Endothelial cell of hepatic sinusoid (primary cell): ENCODE measurements at regions not wholly inside any gene's neighbourhood (a gene's known extent, or its start where the extent isn't known, plus 50 kb on each side); places are given as distances from the start of the nearest gene placed in this dataset.

ENCODE experiments used
- in situ Hi-C: cut with HindIII; loops from 2 replicates; pipeline ENCODE4 v1.10.0; 2017; ENCODE audit warnings: low sequenced_read_pairs

- in situ Hi-C loops = no loop called here
Measured at GRCh38 chr5:73395256-73395655, 53.3 kb downstream of the FOXD1 start.

- in situ Hi-C loops = no loop called here
Measured at GRCh38 chr5:73394610-73395009, 54.0 kb downstream of the FOXD1 start.

GRCh38 chr5:73393611-73394489 is 54.7 kb downstream of the FOXD1 start:
- in situ Hi-C loops = no loop called here

- in situ Hi-C loops = no loop called here
Measured at GRCh38 chr5:73392775-73393174, 55.8 kb downstream of the FOXD1 start.

- in situ Hi-C loops = no loop called here
Measured at GRCh38 chr5:73391441-73391881, 57.1 kb downstream of the FOXD1 start.

GRCh38 chr5:73390972-73391371 is 57.6 kb downstream of the FOXD1 start:
- in situ Hi-C loops = no loop called here

- in situ Hi-C loops = no loop called here
Measured at GRCh38 chr5:73388740-73389139, 59.8 kb downstream of the FOXD1 start.

GRCh38 chr5:73388306-73388684 is 60.3 kb downstream of the FOXD1 start:
- in situ Hi-C loops = no loop called here

GRCh38 chr5:73387601-73388305 is 60.8 kb downstream of the FOXD1 start:
- in situ Hi-C loops = no loop called here

- in situ Hi-C loops = no loop called here
Measured at GRCh38 chr5:73387149-73387591, 61.4 kb downstream of the FOXD1 start.

- in situ Hi-C loops = no loop called here
Measured at GRCh38 chr5:73384861-73385260, 63.7 kb downstream of the FOXD1 start.

- in situ Hi-C loops = no loop called here
Measured at GRCh38 chr5:73382401-73382740, 66.2 kb downstream of the FOXD1 start.

GRCh38 chr5:73381590-73382400 is 66.8 kb downstream of the FOXD1 start:
- in situ Hi-C loops = no loop called here

GRCh38 chr5:73380710-73381589 is 67.6 kb downstream of the FOXD1 start:
- in situ Hi-C loops = no loop called here

- in situ Hi-C loops = no loop called here
Measured at GRCh38 chr5:73380041-73380440, 68.5 kb downstream of the FOXD1 start.

GRCh38 chr5:73379435-73379834 is 69.1 kb downstream of the FOXD1 start:
- in situ Hi-C loops = no loop called here

GRCh38 chr5:73378765-73379164 is 69.8 kb downstream of the FOXD1 start:
- in situ Hi-C loops = no loop called here

GRCh38 chr5:73378070-73378469 is 70.5 kb downstream of the FOXD1 start:
- in situ Hi-C loops = no loop called here

- in situ Hi-C loops = no loop called here
Measured at GRCh38 chr5:73376618-73377170, 71.9 kb downstream of the FOXD1 start.

GRCh38 chr5:73375949-73376348 is 72.6 kb downstream of the FOXD1 start:
- in situ Hi-C loops = no loop called here
